ENCODE measurements at regions not wholly inside any gene's neighbourhood (a gene's known extent, or its start where the extent isn't known, plus 50 kb on each side); places are given as distances from the start of the nearest gene placed in this dataset.

- Histone ChIP-seq H3K56ac (ENCODE audit: extremely low read depth, insufficient read depth, low read length) (no peak overlapping the region), H3K23ac (ENCODE audit: low read depth, low read length) (no peak overlapping the region), H2AK5ac (ENCODE audit: low read depth, low read length) (no peak overlapping the region), H4K20me1 (ENCODE audit: insufficient read depth, low read length) (no peaks in the 10 kb centered on the region), H3K9me3 (ENCODE audit: control insufficient read depth, insufficient read depth, low read length) (no peaks in the 10 kb centered on the region), H3K36me3 (ENCODE audit: control insufficient read depth, insufficient read depth, low read length) (no peaks in the 10 kb centered on the region), H3K4me2 (ENCODE audit: low read depth, low read length) (no peak overlapping the region), H2BK20ac (ENCODE audit: low read depth, low read length) (0 out of 2 replicates have a peak overlapping the region, but pooled peaks have one; percentile 29), H4K5ac (ENCODE audit: low read depth, low read length) (no peak overlapping the region), H2BK15ac (ENCODE audit: low read depth, low read length) (no peak overlapping the region), H3K27ac (ENCODE audit: insufficient read depth, low read length) (no peak overlapping the region), H2AK9ac (replicated peaks; ENCODE audit: low read depth, low read length, poor library complexity) (no peak overlapping the region), H2BK5ac (ENCODE audit: low read depth, low read length, poor library complexity, severe bottlenecking) (no peak overlapping the region), H3K79me1 (ENCODE audit: low read depth in 1 of 2, low read length in 2 of 2) (no peaks in the 10 kb centered on the region), H3K27me3 (ENCODE audit: control insufficient read depth, insufficient read depth, low read length) (peaks cover 33% of the 10 kb centered on the region), H2AFZ (replicated peaks; ENCODE audit: low read length, poor library complexity) (no peak overlapping the region), H4K91ac (ENCODE audit: insufficient read depth, low read depth, low read length) (no peak overlapping the region), H3K4me3 (ENCODE audit: insufficient read depth, low read depth, low read length) (no peak overlapping the region), H3K9me1 (ENCODE audit: insufficient read depth, low read length) (no peaks in the 10 kb centered on the region; the same call in 1 of the 2 replicates), H3K4ac (ENCODE audit: low read depth, low read length) (no peak overlapping the region; the same call in 1 of the 2 replicates), H3K4me1 (ENCODE audit: control insufficient read depth, insufficient read depth, low read length) (peaks cover 2% of the 10 kb centered on the region; the same call in 1 of the 2 replicates), H3K14ac (replicated peaks; ENCODE audit: low read depth, low read length) (no peak overlapping the region), H2BK120ac (ENCODE audit: low read depth, low read length) (no peak overlapping the region), H3K9ac (ENCODE audit: low read depth, low read length) (no peak overlapping the region), H4K8ac (ENCODE audit: low read depth in 2 of 2, low read length in 2 of 2) (no peak overlapping the region), H3K18ac (ENCODE audit: low read depth, low read length) (no peak overlapping the region)
- DNase-seq = no peak
- intact Hi-C loops (cut with micrococcal nuclease) (no loop called here), dilution Hi-C loops (cut with HindIII; ENCODE audit: low sequenced_read_pairs, unreplicated experiment) (no loop called here), in situ Hi-C loops (cut with MboI; ENCODE audit: low sequenced_read_pairs) (no loop called here)
- TF ChIP-seq FOS (IDR thresholded peaks at IDR 0.05; ENCODE audit: low read depth, low read length) (no peak), CEBPB (IDR thresholded peaks at IDR 0.05; ENCODE audit: low read depth, low read length) (no peak), BHLHE40 (IDR thresholded peaks at IDR 0.05; ENCODE audit: low read depth, low read length) (no peak), SMC3 (IDR thresholded peaks at IDR 0.05; ENCODE audit: low read depth, low read length) (no peak), RCOR1 (IDR thresholded peaks at IDR 0.05; ENCODE audit: insufficient replicate concordance, low read length) (no peak), MAFK (IDR thresholded peaks at IDR 0.05; ENCODE audit: low read depth, low read length) (no peak)
- TF ChIP-seq, protein P1, sequence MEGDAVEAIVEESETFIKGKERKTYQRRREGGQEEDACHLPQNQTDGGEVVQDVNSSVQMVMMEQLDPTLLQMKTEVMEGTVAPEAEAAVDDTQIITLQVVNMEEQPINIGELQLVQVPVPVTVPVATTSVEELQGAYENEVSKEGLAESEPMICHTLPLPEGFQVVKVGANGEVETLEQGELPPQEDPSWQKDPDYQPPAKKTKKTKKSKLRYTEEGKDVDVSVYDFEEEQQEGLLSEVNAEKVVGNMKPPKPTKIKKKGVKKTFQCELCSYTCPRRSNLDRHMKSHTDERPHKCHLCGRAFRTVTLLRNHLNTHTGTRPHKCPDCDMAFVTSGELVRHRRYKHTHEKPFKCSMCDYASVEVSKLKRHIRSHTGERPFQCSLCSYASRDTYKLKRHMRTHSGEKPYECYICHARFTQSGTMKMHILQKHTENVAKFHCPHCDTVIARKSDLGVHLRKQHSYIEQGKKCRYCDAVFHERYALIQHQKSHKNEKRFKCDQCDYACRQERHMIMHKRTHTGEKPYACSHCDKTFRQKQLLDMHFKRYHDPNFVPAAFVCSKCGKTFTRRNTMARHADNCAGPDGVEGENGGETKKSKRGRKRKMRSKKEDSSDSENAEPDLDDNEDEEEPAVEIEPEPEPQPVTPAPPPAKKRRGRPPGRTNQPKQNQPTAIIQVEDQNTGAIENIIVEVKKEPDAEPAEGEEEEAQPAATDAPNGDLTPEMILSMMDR (conservative IDR thresholded peaks at IDR 0.05; ENCODE audit: low read depth, low read length) = no peak
- TF ChIP-seq, protein P2, sequence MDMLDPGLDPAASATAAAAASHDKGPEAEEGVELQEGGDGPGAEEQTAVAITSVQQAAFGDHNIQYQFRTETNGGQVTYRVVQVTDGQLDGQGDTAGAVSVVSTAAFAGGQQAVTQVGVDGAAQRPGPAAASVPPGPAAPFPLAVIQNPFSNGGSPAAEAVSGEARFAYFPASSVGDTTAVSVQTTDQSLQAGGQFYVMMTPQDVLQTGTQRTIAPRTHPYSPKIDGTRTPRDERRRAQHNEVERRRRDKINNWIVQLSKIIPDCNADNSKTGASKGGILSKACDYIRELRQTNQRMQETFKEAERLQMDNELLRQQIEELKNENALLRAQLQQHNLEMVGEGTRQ (IDR thresholded peaks at IDR 0.05; ENCODE audit: low read depth, low read length) = no peak
- ATAC-seq (ENCODE audit: low read depth) = no peak
- ChIA-PET POLR2A (ENCODE audit: unreplicated experiment) (no interaction called here), CTCF (no interaction called here)
- BruUV-seq (replicated peaks) = no TSS peak
- 60% methylated on average over 1 of the region's 1 CpG; no CpG with 5 or more reads in 1 of the 2 experiments for WGBS, 2 experiments (ENCODE audit: extremely low coverage in 2 of 2, insufficient read length in 1 of 2)
Measured at GRCh38 chr20:25136056-25136455, 54.1 kb upstream of the VSX1 start.
